HUES48 (cell line): ENCODE measurements at regions not wholly inside any gene's neighbourhood (a gene's known extent, or its start where the extent isn't known, plus 50 kb on each side); places are given as distances from the start of the nearest gene placed in this dataset.

Experiments used
- H3K27ac ChIP-seq: one replicate; pipeline ENCODE4 v1.7.0; 2013; ENCODE audit warnings: low read depth, low read length, inconsistent platforms
- H3K27me3 ChIP-seq: 2 replicates; pipeline ENCODE4 v1.6.1; 2013; ENCODE audit warnings: mild to moderate bottlenecking, low read length; ENCODE audit not compliant: control insufficient read depth, insufficient read depth
- H3K36me3 ChIP-seq: 2 replicates; pipeline ENCODE4 v1.6.1; 2013; ENCODE audit warnings: low read length; ENCODE audit not compliant: control insufficient read depth, insufficient read depth
- H3K4me1 ChIP-seq: 2 replicates; pipeline ENCODE4 v1.6.1; 2013; ENCODE audit warnings: mild to moderate bottlenecking, low read length; ENCODE audit not compliant: control insufficient read depth, insufficient read depth
- H3K4me3 ChIP-seq: 2 replicates; pipeline ENCODE4 v1.5.1; 2013; ENCODE audit warnings: mild to moderate bottlenecking, low read depth, low read length
- H3K9ac ChIP-seq: 2 replicates; pipeline ENCODE4 v1.6.1; 2013; ENCODE audit warnings: mild to moderate bottlenecking, low read depth, low read length, moderate library complexity
- H3K9me3 ChIP-seq: 2 replicates; pipeline ENCODE4 v1.6.1; 2013; ENCODE audit warnings: low read length; ENCODE audit not compliant: control insufficient read depth, insufficient read depth

DNA sequence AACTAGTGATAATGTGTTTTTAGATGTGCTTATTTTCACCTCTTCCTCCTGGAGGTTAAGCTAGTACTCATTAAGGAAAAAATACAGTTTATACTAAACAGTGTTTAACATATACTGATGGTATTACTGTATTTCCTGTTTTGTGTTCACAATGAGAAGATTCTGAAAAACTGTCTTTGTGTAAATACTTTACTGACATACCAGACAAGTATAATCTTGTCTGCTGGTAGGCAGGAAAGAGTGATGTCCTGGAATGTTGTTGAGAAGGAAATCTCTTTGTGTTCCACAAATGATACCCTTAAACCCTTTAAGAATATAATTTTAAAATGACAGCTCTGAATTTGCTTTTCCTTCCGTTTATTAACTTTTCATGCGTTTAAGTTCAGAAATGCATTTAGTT is 205.5 kb upstream of the NUDT6 start:
- Histone ChIP-seq H3K9ac (no peak overlapping the region), H3K27ac (no peak overlapping the region), H3K36me3 (no peaks in the 10 kb centered on the region)

DNA sequence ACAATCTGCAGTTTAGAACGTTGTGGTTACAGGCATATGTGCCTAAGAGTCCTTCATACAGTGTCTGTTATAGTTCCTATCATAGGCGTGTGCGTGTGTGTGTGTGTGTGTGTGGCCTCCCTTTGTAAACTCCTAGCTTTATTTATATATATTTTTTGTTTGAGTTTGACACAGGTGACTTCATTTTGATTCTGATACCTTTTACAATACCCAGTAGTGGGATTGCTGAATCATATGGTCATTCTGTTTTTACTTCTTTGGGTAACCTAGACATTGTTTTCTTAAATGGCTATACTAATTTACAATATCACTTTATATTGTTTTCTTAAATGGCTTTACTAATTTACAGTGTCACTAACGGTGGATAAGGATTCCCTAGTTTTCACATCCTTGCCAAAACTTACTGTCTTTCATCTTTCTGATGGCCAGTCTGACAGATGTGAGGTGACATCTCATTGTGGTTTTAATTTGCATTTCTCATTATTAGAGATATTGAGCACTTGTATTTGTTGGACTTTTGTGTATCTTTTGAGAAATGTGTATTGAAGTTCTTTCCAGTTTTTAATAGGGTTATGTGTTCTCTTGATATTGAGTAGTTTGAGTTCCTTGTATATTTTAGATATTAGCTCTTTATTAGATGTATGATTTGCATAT is 211.1 kb upstream of the NUDT6 start:
- H3K9ac ChIP-seq = no peak overlapping the region

More for the DNA sequence above, 205.5 kb upstream of the NUDT6 start:
- no peak overlapping the region for H3K4me3 ChIP-seq
- H3K27me3 ChIP-seq = no peaks in the 10 kb centered on the region
- H3K9me3 ChIP-seq = no peaks in the 10 kb centered on the region
- H3K4me1 ChIP-seq = no peaks in the 10 kb centered on the region

DNA sequence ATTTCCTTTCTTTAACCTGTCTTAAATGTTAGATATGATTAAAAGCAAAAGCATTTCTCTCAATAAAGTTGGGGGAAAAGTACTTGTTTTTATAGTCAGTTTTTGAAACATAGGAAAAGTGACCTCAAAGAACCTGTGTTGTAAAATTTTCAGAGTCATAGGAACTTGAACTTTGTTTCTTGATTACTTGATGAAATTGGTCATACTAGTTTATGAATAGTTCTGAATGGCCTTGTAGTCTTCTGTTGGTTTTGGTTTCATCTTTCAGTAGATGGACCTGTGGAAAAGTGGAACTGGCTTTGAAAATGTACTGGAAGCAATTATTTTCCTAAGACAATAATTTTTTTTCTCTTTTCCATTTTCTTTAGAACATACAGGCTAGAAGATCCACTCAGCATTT is 222.2 kb upstream of the NUDT6 start:
- no peaks in the 10 kb centered on the region for H3K4me1 ChIP-seq
- H3K36me3 ChIP-seq = no peaks in the 10 kb centered on the region
- no peaks in the 10 kb centered on the region for H3K27me3 ChIP-seq
- no peak overlapping the region for H3K9ac ChIP-seq
- H3K27ac ChIP-seq = no peak overlapping the region
- no peak overlapping the region for H3K4me3 ChIP-seq
- H3K9me3 ChIP-seq = no peaks in the 10 kb centered on the region

More for the DNA sequence above, 211.1 kb upstream of the NUDT6 start:
- H3K36me3 ChIP-seq = no peaks in the 10 kb centered on the region
- no peaks in the 10 kb centered on the region for H3K27me3 ChIP-seq
- no peak overlapping the region for H3K27ac ChIP-seq
- no peak overlapping the region for H3K4me3 ChIP-seq
- H3K4me1 ChIP-seq = no peaks in the 10 kb centered on the region
- no peaks in the 10 kb centered on the region for H3K9me3 ChIP-seq

DNA sequence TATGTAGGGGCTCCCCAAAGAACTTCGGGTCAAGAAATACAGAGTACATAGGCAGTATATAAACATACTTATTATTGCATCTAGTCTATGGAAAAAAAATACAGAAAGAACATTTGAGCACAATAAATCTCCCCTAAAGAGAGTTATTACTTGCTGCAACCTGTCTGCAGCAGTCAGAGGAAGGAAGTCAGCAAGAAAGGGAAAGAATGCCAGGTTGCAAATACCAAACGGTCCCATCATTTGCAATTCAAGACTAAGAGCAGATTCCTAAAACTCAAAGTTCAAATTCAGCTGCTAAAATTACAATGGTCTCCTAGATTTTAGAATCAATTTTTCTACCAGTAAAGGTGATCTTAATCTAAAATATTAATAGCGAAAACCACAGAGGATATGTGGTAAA is 236.2 kb upstream of the NUDT6 start:
- Histone ChIP-seq H3K9ac (no peak overlapping the region), H3K4me1 (peaks cover 41% of the 10 kb centered on the region)

DNA sequence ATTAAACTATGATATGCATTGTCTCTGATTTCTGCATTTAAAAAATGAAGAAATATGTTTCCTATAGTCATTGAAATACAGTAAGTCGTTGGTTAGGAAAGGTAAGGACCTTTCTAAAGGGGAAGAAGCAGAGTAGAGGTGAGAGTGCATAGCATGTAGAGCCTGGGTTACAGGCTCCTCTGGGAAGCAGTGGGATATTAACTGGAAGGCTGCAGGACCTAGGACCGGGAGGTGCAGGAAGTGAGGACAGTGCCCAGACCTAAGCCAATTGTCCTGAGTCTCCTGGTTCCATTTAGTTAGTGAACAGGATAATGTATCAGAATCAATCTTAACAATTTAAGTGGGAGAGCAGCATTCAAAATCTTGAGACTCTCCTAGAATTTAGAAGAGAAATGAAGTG is 237.1 kb upstream of the NUDT6 start:
- Histone ChIP-seq H3K4me3 (no peak overlapping the region), H3K36me3 (no peaks in the 10 kb centered on the region), H3K9me3 (no peaks in the 10 kb centered on the region), H3K9ac (no peak overlapping the region), H3K27ac (peak overlapping the region; percentile 81), H3K27me3 (no peaks in the 10 kb centered on the region), H3K4me1 (peaks cover 40% of the 10 kb centered on the region)

More for the DNA sequence above, 236.2 kb upstream of the NUDT6 start:
- Histone ChIP-seq H3K9me3 (no peaks in the 10 kb centered on the region), H3K27ac (peak overlapping the region; percentile 81), H3K4me3 (peak overlapping the region; percentile 20; the same call in 1 of the 2 replicates), H3K36me3 (no peaks in the 10 kb centered on the region), H3K27me3 (no peaks in the 10 kb centered on the region)

DNA sequence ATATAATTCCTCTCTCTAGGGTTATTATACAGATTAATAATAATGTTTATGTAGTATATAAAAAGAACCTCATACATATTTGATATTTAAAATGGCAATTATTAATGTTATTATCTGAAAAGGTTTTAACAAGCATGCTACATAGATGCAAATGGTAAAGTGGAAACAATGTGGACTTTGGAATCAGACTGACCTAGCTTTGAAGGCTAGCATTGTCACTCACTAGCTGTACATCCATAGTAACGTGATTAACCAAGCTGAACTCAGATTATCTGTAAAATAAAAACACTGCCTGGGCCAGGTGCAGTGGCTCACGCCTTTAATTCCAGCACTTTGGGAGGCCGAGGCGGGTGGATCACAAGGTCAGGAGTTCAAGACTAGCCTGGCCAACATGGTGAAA is 233.7 kb upstream of the SPRY1 start:
- no peaks in the 10 kb centered on the region for H3K9me3 ChIP-seq

DNA sequence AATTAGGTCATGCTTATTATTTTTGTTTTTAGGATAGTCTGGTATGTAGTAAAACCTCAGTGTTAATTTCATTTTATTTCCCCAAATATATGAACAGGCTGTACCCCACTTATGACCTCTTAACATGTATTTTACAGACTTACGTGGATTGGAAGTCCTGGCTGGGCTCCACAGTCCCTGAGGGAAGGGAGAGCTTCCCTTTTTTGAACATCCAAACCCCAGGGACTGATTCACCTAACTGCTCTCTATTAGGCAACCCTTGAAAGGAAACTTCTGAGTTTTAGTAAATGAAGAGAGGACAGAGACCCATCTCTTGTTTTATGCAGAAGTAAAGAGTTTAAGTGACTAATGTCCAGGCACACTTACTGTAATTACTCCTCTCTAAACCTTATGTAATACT is 233.1 kb upstream of the SPRY1 start:
- Histone ChIP-seq H3K4me1 (peaks cover 22% of the 10 kb centered on the region), H3K36me3 (no peaks in the 10 kb centered on the region), H3K4me3 (no peak overlapping the region), H3K9me3 (no peaks in the 10 kb centered on the region), H3K27ac (no peak overlapping the region), H3K9ac (no peak overlapping the region), H3K27me3 (no peaks in the 10 kb centered on the region)

More for the DNA sequence above, 233.7 kb upstream of the SPRY1 start:
- H3K36me3 ChIP-seq = no peaks in the 10 kb centered on the region
- H3K4me1 ChIP-seq = peaks cover 28% of the 10 kb centered on the region
- H3K9ac ChIP-seq = no peak overlapping the region
- H3K4me3 ChIP-seq = no peak overlapping the region
- H3K27ac ChIP-seq = no peak overlapping the region
- H3K27me3 ChIP-seq = no peaks in the 10 kb centered on the region

DNA sequence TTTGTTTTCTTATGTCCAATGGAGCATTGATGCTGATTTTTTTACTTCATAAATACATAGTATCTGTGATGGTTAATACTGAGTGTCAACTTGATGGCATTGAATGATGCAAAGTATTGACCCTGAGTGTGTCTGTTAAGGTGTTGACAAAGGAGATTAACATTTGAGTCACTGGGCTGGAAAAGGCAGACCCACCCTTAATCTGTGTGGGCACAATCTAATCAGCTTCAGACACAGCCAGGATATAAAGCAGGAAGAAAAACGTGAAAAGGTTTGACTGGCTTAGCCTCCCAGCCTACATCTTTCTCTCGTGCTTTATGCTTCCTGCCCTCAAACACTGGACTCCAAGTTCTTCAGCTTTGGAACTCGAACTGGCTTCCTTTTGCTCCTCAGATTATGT is 230.6 kb upstream of the SPRY1 start:
- H3K9ac ChIP-seq = no peak overlapping the region
- H3K4me3 ChIP-seq = no peak overlapping the region
- H3K4me1 ChIP-seq = no peaks in the 10 kb centered on the region
- no peak overlapping the region for H3K27ac ChIP-seq
- H3K27me3 ChIP-seq = no peaks in the 10 kb centered on the region
- no peaks in the 10 kb centered on the region for H3K36me3 ChIP-seq
- no peaks in the 10 kb centered on the region for H3K9me3 ChIP-seq

DNA sequence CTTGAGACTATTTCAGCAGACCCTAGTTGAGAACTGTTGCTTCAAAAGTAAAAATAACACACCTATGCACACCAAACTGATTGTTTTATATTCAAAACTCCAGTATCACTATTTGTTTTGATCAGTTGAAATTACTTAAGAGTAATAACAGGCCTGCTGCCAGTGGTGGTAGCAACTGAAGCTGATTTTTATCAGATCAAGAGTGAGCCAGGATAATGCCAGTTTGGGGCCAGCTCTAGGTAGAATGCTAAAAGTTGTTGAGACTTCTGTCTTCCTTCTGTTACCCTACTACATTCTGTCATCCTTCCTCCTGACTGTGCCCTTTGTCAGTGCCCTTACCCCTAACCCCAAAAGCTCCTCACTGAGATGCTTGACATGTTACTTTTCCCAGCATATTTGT is 228.7 kb upstream of the SPRY1 start:
- Histone ChIP-seq H3K36me3 (no peaks in the 10 kb centered on the region), H3K9me3 (no peaks in the 10 kb centered on the region), H3K27ac (no peak overlapping the region), H3K4me1 (no peaks in the 10 kb centered on the region), H3K27me3 (no peaks in the 10 kb centered on the region), H3K4me3 (no peak overlapping the region), H3K9ac (no peak overlapping the region)

DNA sequence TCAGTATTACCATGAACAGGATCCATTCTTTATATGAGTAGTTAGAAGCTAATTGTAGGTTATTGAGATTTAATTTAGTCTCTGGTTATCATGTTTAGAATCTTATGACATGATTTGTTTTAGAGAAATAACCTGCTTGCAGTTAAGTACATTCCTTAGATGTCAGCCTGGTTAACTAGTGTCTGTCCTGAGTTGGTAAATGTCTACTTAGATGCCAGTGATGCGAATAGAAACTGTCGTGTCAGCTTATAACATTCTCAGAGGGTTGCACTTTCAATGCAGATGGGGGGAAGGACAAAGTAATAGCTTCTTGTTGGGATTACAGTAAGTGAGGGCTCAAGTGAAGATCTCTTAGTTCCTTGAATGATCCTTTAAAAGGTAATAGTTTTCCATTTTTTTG is 227.8 kb upstream of the SPRY1 start:
- Histone ChIP-seq H3K36me3 (no peaks in the 10 kb centered on the region), H3K9me3 (no peaks in the 10 kb centered on the region), H3K4me3 (no peak overlapping the region), H3K9ac (no peak overlapping the region), H3K4me1 (no peaks in the 10 kb centered on the region), H3K27ac (no peak overlapping the region), H3K27me3 (no peaks in the 10 kb centered on the region)

DNA sequence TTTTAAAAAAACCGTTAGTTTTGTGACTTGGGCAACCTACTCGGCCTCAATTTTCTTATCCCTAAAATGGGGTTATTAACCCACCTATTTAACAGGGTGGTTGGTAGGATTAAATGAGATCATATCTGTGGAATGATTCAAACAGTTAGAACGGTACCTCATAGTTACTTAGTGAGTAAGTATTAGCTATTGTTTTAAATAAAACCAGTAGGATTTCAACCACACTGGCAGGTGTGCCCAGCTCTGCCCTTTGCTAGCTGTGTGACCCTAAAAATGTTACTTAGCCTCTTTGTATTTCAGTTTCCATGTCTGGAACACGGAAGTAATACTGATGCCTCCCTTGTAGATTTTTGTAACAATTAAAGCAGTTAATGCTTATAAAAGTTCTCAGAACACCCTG is 225.8 kb upstream of the SPRY1 start:
- H3K9ac ChIP-seq = no peak overlapping the region
- H3K27ac ChIP-seq = no peak overlapping the region
- no peaks in the 10 kb centered on the region for H3K9me3 ChIP-seq
- no peak overlapping the region for H3K4me3 ChIP-seq
- H3K27me3 ChIP-seq = no peaks in the 10 kb centered on the region
- no peaks in the 10 kb centered on the region for H3K4me1 ChIP-seq
- H3K36me3 ChIP-seq = no peaks in the 10 kb centered on the region
